ENCODE measurements at regions not wholly inside any gene's neighbourhood (a gene's known extent, or its start where the extent isn't known, plus 50 kb on each side); places are given as distances from the start of the nearest gene placed in this dataset.

DNA sequence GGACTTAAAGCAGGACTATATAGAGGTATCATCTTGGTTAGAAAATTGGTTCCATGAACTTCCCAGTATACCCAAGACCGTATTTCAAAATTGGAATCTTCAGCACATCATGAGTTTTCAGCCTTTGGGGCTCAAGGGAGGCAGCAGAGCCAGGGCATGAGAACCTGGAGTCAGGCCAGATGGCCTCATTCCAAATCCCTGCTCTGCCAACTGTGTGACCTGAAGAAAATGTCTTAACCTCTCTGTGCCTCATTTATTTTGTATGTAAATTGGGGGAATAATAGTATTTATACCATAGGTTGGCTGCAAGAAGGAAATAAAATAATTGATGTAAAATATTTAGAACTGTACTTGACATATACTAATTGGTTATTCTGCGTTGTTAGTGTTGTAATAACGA lies 987.6 kb downstream of the TBC1D22A start:
- no peak for DNase-seq (ENCODE audit: low read depth in 3 of 3)

DNA sequence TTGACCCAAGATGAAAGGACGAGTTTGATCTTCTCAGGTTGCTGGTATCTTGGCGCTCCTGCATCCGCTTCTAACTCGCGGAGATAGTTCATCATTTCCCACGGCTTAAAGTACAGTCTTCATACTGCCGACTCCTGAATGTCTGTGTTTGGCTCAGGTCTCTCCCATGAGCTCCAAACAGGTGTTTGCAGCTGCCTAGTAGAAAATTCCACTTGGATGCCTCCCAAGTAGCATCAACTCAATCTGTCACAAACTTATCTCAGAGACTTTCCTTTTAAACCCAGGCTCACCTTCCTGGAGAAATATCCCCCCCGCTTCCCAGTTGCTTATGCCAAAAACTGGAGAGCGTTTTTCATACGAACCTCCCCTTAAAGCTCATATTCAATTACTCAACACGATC lies 986.5 kb downstream of the TBC1D22A start:
- DNase-seq (ENCODE audit: low read depth in 3 of 3): no peak

DNA sequence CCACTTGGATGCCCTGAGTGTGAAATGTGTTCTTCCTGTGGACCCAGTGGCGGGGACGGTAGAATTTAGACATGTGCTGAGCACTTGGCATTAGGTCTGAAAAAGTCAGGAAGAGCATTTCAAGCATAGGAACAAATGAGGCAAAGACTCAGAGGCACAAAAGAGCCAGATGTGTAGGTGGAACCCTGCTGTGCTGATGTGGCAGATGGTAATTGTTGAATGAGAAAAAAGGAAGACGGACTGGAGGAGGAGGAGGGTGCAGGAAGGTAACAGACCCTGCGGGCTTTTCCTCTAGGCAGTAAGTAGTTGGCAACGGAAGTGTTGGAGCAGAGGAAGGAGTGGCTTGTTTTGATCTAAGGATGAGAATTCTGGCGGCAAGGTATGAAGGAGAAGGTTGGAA lies 985.8 kb downstream of the TBC1D22A start:
- DNase-seq (ENCODE audit: low read depth in 3 of 3): no peak

DNA sequence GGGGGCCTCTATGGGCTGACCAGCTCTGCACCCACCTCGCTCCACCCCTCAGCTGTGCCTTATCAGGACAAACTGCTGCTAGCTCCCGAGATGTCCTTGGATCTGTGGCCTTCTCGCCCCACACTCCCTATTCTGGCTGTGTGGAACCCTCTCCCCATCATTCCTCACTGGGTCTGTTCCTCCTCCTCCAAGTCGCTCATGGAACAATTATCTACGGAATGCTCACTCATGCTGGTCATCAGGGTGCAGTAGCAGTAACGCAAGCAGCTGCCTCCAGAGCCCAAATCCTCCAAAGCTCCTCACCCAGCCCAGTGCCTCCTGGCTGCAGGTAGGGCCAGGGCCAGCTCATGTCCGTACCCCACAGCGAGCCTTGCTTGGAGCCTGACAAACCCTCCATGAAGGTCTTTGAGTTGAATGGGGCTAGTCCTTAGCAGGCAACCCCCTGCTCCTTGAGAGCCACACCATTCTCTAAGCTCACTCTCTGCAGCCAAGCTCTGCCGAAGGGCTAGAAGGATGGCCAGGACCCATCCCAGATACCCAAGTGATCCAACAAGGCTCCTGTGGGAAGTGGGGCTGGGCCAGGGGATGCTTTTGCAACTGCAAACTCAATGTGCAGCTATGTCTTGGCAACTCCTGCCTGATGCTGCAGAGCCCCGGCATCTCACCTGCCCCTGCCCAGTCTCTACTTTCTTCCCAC lies 977.8 kb downstream of the TBC1D22A start:
- DNase-seq (ENCODE audit: low read depth in 3 of 3): no peak

DNA sequence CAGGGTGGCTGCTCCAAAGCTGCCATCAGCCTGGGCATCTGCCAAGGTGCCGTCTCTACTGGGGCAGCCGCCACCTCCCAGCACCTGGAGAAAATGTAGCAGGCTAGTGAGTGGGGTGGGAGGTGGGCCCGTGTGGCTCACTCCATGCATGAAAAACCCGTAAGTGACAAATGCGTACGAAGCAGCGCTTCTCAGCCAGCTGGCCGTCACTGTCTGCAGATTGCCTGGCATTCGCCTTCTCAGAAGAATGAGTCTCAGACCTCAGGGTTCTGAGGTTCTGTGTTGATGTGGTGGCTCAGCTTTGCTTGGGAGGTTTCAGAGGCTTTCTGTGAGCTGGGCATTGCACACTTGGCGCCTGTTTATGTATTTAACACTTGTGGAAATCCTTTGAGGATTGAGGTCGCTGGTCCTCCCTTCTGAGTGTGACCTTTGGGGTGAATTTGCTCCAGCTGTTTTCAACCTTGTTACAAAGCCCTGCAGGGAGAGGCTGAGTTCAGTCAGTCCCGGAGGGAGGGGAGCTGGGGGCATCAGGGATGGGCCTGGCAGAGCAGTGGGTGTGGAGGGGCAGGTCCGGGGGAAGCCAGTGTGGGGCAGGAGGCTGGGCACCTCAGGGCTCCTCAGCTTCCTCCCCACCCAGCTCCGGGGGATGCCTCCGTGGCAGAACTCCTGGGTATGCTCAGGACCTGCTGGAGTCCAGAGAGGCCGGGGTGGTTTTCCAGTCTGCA lies 977.0 kb downstream of the TBC1D22A start:
- no peak for DNase-seq (ENCODE audit: low read depth in 3 of 3)

DNA sequence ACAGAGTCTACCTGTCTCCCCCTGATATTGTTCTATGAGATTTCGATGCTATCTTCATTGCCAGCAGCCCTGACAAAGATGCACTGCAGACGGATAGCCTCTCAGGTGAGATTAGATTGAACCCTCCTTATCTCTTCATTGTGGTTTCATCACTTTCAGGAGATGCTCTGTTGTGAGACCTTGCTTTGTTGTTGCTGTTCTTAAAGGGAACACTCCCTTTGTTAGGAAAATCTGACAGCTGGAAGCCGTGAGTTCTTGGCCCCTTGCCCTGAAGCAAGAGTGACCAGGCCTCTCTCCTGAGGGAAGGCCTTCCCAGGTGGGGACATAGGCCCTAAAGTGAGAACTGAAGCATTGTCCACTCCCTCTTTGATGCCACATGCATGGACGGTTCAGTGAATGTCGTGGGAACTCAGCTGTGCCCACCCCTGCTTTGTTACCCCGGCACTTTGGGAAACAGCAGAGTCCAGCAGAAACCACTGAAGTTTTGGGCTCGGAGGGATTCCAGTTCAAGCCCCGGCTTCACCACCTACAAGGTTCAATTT lies 976.1 kb downstream of the TBC1D22A start:
- DNase-seq (ENCODE audit: low read depth in 3 of 3): no peak

DNA sequence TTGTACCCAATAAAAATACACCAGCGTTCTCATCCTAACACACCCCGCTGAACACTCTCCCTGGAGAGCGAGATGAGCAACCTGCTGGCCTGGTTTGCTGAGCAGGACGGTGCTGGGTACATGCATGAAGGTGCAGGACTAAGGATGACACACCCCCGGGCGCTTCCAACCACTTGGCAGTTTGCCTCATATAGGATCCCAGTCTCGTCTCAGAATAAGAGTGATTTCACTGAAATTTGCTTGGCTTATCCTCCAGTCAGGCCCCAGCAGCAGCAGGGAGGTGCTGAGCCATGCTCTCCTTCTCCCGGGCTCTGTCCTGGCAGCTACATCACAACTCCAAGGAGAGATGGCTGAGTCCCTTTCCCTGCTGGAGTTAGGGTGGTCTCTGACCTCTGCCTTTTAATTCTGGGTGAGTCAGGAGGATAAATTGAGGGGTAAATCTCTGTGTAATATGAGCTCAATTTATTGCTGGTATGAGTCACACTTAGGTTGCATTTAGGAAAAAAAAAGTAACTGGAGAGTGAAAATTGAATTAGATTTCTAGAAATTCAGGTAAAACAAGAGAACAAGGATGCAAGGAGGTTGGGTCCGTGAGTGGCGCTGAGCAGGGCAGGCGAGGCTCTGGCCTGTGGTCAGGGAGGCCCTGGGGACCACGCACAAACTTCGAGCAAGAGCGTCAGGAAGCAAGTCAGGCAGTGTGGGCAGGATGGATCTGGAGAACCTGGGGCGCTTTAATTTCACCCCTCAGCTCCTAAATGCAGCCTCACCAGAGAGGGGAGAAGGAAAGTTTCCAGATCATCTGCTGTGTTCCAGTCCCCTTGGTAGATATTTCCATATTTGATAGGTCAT lies 974.0 kb downstream of the TBC1D22A start:
- no peak for DNase-seq (ENCODE audit: low read depth in 3 of 3)

DNA sequence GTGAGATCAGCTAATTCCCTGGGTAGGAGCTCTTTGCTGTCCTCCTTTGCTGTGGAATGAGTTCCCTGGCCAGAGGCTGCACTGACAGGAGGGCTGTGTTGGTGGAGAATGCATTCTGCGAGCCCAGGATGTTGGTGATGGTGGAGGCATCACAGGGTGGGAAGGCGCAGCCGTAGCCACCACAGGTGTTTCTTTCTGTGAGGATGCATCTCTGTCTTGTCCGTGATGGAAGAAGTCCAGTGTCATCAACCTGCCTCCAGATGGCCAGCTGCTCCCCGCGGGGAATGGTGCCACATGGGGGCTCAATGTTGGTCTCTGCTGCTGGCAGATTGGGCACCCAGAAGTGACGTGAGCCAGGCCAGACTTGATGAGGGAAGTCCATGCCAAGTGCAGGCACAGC lies 972.1 kb downstream of the TBC1D22A start:
- no peak for DNase-seq (ENCODE audit: low read depth in 3 of 3)

DNA sequence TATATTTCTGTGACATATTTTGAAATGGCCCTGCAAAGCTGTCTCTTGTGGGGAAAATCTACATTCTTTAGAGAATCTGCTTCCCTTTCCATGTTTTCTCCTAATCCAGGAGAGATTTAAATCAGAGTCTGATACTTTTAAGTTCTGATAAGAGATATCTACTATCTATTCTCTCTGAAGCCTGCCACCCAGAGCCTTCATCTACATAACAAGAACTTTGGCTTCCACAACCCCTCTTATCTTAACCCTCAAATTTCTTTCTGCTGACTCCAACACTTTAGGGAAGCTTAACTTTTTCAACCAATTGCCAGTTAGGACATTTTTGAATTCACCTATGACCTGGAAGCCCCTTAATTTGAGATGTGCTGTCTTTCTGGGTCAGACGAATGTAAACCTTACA lies 965.2 kb downstream of the TBC1D22A start:
- DNase-seq (ENCODE audit: low read depth in 3 of 3): no peak

DNA sequence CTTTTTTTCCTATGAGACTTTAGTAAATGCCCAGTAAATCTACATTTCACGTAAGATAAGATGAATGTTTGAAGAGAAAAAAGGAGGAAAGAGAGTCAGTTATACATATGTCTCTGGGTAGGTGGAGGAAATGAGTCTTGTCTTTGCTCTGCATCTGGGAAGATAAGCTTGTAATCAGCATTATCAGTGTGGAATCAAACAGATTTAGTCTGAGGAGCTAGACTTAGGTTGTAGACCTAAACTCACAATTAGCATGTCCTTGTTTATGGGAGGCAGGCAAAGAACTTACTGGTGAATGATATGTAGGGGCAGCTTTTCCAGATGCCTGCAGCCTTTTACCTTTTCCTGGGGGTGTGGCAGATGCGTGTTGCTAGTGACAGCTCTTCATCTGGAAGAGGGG lies 962.3 kb downstream of the TBC1D22A start:
- no peak for DNase-seq (ENCODE audit: low read depth in 3 of 3)

DNA sequence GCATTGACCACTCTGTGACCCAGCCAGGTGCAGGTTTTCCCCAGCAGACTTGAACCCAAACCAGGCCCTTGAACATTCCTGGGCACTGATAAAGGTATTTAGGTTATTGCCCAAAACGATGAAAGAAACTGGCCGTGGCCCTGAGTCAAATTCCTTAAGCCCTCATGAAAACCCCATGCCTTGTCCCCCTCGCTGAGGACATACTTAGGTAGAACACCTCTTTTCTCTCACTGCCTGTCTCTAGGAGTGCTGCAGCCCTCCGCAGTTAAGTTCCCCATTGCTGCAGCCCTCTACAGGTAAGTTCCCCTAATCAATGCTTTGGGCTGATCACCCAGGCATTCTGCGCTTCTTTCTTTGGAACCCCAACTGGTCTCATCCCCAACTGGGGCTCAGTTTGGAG lies 961.6 kb downstream of the TBC1D22A start:
- DNase-seq (ENCODE audit: low read depth in 3 of 3): no peak

DNA sequence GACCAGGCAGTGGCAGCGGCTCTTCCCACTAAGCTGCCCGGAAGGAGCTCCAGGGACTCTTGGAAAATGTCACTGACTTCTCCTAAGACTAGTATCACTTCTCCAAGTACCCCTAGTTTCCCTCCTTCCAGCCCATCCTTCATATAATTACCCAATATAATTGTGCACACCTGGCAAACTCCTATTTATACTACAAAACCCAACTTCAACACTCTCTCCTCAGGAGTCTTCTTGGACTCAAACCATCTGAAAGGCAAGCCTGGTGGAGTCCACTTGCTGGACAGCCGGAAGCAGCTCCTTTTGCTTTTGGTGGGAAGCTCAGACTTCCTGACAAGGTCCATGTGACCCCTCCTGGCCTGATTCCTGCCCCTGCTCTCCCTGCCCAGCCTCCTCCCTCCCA lies 955.9 kb downstream of the TBC1D22A start:
- no peak for DNase-seq (ENCODE audit: low read depth in 3 of 3)

DNA sequence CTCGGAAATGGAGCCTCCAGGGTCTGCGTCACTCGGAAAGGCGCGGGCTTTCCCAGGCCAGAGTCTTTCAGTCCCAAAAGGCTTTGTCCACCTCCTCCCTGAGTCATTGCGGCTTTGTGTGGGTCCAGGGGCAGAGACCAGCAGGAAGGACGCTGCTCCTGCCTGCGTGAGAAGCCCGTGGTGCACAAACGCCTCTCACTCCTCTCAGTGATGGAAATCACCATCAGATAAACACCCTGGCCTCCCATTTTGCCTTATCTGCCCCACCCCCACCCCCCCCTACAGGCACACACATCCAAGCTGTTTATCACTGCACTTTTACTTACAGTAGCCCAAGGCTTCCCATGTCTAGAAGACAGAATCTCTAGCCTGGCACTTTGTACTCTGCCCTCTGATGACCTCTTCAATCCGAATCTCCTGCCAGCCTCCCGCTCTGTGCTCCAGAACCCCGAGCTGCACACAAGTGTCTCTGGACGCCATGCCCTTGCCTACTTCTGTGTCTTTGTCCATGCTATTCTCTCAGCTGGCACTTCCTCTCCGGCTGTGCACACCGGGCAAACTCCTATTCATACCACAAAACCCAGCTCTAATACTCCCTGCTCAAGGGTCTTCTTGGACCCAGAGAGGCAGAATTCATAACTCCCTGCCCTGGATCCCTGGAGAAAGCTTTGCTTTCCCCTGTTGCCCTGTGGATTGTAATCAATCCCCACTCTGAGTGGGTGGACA lies 954.6 kb downstream of the TBC1D22A start:
- no peak for DNase-seq (ENCODE audit: low read depth in 3 of 3)

DNA sequence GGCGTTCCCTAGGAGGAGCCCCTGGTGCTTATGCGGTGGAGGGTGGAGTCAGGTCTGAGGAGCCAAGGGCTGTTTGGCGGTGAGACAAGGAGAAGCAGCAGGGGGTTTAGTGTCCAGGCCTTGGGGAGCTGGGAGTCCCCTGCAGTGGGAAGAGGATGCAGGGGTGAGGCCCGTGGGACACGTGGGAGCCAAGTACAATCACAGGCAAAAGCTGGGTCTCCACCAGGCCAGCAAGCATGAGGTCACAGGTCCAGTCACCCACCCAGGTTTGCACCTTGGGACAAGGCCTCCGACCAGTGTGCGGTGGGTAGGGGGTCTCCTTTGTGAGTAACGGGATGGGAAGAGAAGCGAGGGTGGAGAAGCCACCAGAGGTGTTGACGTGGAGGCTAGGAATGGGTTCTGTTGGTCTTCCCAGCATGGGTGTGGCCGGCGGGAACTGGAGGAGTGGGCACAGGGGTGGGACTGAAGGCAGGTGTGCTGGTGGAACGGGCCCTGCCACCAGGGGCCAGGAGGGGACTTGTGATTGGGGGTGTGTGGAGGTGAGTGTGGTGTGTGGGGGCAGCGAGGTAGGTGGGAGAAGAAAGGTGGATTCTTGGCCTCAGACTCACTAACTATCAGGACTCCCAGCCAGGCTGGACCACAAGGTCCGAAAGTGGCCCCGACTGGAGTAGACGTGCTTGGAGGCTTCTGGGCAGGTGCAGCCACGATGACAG lies 953.6 kb downstream of the TBC1D22A start:
- no peak for DNase-seq (ENCODE audit: low read depth in 3 of 3)

DNA sequence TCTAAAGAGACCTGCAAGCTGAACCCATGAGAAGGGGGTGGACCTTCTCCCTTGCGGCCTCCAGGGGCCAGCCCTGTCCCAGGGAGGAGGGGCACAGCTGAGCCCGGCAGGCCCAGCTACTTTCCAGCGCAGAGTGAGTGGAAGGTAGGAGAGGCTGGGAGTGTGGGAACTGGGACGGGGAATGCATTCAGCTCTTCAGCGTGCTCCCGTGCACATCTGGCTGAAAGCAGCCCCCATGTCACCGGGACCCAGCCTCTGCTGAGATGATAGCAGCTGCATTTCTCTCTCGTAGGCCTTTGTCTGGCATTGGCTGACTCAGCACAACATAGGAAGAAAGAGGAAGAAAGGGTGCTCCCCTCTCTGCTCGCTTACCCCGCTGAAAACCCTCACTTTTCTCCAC lies 951.5 kb downstream of the TBC1D22A start:
- no peak for DNase-seq (ENCODE audit: low read depth in 3 of 3)

DNA sequence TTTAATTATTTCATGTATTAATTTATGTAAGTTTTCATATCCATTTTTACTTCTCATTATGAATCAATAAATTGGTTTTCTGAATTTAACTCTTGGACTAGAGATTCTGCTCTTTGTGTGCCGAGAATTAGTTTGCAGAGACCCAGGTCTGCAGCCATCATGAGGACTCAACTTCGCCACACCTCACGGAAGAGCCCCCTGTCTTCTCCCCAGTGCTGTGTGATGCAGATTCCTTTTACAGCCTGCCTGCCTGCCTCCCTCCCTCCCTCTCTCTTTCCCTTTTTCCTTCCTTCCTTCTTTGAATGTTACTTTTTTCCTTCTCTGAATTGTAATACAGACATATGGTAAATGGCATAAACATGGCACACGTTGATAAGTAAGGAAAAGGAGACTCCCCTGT lies 947.7 kb downstream of the TBC1D22A start:
- DNase-seq (ENCODE audit: low read depth in 3 of 3): no peak

DNA sequence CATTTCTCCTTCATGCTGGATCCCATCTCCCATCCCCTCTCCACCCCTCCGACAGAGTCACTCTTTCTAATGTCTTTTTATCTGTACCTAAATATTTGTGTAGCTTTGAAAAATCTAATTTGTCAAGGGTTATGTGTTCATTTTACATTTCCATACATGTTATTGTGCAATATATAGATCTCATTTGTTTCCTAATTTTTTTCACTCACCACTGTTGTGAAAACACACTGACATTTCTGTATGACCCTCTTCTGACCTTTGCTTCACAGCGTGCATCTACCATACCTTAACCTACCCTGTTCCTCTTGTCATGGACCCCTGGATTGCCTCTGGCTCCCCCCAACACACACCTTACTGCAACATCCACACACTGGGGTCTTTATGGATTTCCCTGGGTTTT lies 942.9 kb downstream of the TBC1D22A start:
- no peak for DNase-seq (ENCODE audit: low read depth in 3 of 3)

DNA sequence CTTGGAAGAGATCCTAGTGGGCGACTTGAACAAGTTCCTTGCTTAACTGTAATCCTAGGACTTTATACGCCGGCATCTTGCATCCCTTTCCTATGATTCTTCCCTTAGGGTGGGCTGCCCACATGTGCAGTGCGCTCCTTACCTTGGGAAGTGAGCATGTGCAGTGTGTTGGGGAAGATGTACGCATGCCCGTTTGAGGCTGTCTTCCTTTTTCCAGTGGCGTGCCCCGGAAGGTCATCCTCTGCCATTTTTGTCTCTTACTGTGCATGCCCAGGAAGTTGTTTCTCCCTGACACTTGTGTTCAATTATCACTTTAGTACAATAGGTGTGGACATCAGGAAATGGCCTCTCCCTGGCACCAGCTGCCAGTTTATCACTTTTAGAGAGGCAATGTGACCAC lies 936.5 kb downstream of the TBC1D22A start:
- DNase-seq (ENCODE audit: low read depth in 3 of 3): no peak

DNA sequence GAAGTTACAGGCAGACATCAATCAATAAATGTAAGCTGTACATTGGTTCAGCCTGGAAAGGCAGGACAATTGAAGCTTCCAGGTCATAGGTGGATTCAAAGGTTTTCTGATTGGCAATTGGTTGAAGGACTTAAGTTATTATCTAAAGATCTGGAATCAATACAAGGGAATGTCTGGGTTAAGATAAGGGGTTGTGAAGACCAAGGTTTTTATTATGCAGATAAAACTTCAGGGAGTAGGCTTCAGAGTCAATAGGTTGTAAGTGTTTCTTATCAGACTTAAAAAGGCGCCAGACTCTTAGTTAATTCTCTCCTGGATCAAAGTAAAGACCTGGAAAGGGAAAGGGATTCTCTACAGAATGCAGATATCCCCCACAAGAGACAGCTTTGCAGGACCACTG lies 935.4 kb downstream of the TBC1D22A start:
- DNase-seq (ENCODE audit: low read depth in 3 of 3): no peak

DNA sequence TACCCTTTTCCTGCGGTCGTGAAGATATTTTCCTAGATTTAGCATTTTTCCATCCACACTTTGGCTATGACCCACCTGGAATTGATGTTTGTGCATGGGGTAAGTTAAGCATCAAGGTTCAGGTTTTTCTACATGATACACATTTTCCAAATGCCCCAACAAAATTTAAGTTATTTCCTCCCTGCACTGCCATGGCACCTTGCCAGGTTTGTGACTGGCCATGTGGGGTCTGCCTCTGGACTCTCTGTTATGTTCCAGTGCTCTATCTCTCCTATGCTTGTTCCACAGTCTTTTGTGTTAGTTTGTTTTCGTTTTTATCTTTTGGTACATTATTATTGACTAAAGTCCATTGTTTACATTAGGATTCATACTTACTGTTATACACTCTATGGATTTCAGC lies 934.3 kb downstream of the TBC1D22A start:
- DNase-seq (ENCODE audit: low read depth in 3 of 3): no peak

DNA sequence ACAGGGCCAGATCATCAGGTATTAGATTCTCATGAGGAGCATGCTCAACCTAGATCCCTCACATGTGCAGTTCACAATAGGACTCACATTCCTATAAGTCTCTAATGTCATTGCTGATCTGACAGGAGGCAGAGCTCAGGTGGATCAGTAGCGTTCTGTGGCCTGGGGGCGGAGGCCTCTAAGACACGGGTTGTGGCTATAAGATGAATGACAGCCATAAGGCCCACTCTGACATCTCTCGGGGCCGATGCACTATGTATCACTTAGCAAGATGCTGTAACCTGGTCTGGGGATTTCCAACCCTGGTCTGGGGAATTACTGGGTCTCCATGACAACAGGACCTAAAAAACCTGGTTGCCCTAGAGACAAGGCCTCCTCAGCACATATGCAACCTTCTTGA lies 932.7 kb downstream of the TBC1D22A start:
- no peak for DNase-seq (ENCODE audit: low read depth in 3 of 3)
